ENCODE measurements at regions not wholly inside any gene's neighbourhood (a gene's known extent, or its start where the extent isn't known, plus 50 kb on each side); places are given as distances from the start of the nearest gene placed in this dataset.

DNA sequence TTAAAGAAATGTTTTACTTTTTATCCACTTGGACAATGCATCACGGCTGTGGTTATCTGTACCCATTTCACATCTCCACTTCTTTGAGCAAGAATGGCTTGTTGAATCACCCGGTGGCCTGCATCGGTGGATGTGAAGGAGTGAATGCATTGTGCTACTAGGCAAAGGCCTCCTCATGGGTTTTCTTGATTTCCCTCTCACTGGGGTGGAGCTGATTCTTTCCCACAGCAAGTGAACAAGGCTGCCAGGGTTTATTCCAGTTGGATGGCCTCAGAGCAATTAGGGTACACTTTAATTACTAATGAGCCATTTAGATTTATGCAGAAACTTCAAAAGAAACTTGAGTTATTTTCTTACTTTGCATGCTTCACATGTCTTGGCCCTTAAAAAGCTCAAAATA is 387.1 kb downstream of the RND3 start:
- no peak for TF ChIP-seq CTCF (IDR thresholded peaks at IDR 0.05)
- no peak for TF ChIP-seq EP300 (IDR thresholded peaks at IDR 0.05)
- no peak for TF ChIP-seq POLR2A (IDR thresholded peaks at IDR 0.05)
